HG03175 (cell line): ENCODE measurements at regions not wholly inside any gene's neighbourhood (a gene's known extent, or its start where the extent isn't known, plus 50 kb on each side); places are given as distances from the start of the nearest gene placed in this dataset.

Experiments used
- ATAC-seq: cut with Tn5 transposase; IDR thresholded peaks from one replicate; pipeline ENCODE4 v1.9.1; 2021; ENCODE audit warnings: mild to moderate bottlenecking, moderate library complexity; ENCODE audit not compliant: unreplicated experiment

DNA sequence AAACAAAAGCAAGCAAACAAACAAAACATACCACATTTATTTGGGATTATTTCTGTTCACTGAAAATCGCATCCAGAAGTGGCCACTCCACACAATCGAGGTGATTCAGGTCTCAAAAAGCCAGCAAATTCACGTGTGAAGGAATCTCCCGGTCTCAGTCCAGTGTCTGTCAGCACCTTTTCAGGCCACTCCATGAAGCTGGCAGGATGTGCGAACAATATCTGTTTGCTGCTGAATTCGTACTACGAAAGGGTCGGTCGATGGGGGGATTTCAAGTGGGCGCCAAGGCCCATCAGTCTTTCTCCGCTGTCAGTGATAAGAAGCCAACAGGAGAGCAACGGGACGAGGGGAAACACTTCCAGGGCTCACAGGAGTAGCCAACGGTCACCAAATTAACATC lies 505.1 kb downstream of the IRX1 start:
- ATAC-seq, result no peak

DNA sequence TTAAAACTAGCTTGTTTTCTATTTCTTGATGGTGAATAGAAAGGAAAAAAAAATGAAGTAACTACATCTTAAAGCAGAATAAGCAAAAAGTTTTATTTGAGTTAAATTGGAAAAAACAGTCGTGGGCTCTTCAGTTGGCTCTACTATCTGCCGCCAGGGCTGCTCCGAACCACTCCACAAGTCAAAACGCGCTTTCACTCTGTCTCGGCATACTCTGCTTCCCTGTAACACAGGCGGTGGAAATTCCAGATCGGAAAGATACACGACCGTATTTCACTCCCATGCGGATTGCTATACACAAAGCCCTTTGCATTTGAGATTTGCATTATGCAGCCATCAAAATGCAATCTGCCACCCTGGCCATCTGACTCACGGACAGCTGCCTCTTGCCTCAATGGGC lies 505.6 kb downstream of the IRX1 start:
- ATAC-seq, result no peak

DNA sequence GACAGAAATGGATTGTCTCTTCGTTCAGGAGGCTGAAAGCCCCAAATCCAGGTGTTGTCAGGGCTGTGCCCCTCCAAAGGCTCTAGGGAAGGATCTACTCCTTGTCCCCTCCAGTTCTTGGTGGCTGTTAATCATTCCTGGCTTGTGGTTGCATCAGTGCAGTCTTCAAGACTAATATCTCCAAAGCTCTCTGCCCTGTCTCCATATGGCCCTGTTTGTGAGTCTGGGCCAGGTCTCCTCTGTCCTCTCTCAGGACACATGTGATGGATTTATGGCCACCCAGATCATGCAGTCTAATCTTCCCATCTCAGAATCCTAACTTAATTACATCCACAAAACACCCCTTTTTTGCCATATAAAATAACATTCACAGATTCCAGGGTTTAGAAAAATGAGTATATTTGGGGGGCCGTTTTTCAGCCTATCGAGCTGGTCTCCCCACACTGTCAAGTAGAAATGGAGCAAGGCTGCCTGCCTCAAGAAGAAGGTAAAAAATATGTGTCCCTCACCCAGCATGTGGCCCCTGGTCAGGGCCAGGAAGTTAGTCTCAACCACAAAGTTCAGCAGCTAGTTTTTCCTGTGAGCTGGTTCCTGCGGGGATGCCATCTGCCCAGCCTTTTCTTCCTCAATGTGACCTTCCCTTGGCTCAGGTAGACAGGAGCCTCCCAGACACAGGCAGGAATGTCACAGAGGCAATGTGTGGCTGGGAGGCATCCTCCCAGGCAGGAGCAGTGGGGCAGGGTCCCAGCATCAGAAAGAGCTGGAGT lies 509.4 kb downstream of the IRX1 start:
- ATAC-seq, result no peak

DNA sequence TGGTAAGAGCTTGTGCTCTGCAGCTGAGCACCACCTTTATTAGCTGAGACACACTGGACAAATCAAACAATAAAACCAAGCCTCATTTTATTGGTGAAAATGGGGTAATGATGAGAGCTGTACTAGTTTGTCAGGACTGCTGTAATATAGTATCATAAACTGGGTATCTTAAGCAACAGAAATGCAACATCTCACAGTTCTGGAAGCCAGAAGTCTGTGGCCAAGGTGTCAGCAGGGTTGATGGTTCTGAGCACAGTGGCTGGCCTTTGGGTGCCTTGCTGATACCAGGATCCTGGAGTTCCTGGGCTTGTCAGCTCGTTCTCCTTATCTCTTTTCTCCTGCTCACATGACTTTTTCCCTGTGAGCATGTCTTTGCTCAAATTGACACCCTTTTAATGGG lies 513.1 kb downstream of the IRX1 start:
- no peak for ATAC-seq

DNA sequence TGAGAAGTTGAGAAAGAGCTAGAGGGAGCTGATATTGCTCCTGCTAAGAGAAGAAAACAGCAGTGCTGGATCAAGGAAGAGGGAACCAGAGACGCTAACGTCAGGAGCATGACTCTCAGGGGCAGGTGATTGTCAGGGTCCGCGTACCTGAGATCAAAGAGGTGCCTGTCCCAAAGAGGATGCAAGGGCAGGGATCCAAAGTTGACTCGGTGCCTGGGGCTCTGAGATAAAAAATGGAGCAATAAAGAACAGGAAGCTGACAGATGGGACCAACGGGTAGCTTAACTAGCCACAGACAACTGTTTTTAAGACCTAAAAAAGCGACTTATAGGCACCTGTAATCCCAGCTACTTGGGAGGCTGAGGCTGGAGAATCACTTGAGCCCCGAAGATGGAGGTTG lies 517.8 kb downstream of the IRX1 start:
- ATAC-seq, result no peak

DNA sequence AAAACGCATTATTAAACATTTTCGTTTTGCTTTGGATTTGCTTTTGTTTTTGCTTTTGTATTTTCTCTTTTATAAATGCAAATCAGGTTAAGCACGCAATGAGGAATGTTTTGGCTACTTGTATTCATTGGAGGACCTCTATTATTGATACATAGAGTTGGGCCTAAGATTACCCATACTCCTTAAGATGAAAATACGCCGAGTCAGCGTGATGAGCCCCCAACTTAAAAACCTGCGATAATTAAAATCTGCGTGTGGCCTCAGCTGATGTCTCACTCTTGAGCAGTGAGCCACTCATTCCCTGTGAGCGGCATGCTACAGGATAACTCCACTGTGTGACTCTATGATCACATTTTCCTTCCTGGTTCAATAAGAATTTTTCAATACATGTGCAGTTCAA lies 518.3 kb downstream of the IRX1 start:
- no peak for ATAC-seq

DNA sequence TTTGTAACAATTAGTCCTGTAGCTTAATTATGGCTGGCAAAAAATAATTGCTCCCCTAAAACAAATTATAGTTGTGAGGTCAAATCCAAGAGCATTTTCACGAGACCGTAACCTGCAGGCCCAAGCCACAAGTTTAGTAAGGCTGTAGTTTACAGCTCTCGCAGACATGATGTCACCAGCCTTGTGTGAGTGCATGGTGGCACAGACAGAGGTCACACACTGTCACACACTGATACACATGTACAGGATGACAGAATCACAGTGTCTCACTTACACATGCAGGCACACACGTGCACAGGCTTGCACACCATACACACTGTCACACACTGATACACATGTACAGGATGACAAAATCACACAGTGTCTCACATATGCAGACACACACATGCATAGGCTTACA lies 518.8 kb downstream of the IRX1 start:
- ATAC-seq, result no peak

DNA sequence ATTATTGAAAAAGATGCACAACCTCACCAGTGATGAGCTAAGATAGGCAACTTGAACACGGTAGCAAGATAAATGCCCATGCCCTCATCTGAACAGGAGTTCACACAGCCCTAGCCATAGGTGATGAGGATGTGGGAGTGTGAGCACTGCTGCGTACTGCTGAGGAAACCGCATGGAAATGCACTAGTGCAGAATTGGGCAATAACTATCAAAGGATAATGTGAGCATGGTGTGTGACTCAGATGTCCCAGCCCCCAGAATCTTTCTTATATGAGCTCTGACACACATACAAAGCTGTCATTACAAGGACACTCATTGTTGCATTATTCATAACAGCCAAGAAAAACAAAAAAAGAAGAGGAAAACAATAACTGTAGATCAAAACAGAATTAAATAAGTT lies 521.2 kb downstream of the IRX1 start:
- ATAC-seq, result no peak

DNA sequence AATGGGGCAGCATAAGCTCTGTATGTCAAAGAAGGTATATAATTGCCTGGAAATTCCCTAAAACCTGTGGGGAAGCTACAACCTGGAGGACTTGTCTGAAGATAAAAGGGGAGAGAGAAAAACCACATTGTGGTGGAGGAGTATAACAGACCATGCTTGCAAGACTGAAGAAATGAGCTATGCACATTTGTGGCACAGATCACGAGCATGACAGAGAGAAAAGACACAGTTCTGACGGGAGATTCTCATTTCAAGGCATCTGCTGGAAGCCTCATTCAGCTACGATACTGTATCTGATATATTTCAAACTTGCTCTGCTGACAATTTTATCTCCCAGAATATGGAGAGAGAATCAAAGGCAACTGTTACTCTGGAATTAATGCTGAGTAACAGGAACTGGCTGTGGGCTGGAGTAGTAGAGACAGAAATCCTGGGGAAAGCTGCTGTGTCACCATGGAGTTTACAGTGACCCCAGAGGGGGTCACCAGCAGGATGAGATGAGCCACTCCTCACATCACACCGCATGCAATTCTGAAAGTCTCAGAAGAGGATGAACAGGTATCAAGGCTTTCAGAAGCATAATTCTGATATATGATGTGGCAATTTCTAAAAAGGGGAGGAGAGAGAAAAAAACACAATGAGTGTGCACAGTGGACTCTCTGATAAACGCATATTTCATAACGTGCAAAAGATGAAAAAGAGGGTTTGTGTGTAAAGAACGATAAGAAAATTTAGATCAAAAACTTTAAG lies 528.8 kb downstream of the IRX1 start:
- ATAC-seq, result no peak

DNA sequence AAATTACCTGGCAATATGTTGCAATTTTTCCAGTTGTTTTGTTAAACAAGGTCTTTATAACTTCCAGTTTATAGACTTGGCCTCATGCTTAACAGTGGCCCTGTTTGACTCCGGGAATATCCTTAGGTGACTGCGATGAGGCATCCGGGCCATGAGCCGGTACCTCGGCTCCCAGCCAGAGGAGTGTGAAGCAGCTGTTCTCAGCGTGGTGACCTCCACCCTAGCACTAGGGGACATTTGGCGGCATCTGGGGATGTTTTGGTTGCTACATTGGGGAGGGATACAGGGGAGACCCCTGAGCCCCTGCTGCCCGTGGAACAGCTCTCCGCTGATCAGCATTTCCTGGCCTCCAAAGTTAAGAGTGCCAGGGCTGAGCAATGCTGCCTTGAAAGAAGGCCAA lies 533.4 kb downstream of the IRX1 start:
- ATAC-seq, result no peak

DNA sequence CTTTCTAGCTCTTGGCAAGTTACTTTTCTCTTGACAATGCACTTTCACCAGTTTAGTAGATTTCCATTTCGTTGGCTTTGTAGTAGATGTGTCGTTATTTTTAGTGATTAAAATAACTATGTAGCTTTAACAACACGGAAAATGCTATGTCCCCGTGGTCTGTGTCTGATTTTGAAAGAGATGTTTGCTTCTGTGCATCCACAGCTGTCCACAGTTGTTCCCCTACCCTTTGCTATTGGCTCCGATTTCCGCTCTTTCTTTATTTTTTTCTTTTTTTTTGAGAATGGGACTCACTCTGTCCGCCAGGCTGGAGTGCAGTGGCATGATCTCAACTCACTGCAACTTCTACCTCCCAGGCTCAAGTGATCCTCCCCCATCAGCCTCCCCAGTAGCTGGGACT lies 533.9 kb downstream of the IRX1 start:
- ATAC-seq, result no peak

DNA sequence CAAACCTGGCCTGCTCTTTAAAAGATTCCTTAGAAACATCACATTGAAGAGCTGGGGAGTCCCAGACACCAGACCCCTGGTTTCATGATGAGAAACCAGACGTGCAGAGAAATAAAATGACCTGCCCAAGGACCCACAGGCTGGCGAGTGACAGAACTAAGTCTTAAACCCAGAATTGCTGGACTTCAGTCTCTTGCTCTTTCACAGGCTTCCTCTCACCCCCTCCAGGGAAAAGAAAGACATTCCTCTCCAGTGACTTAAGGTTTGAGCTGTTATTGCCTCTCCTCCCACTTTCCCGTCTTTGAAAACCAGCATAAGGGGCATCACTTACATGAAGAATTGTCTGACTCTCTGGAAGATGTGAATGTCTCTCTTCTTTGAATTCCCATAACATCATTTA lies 535.2 kb downstream of the IRX1 start:
- ATAC-seq, result no peak

DNA sequence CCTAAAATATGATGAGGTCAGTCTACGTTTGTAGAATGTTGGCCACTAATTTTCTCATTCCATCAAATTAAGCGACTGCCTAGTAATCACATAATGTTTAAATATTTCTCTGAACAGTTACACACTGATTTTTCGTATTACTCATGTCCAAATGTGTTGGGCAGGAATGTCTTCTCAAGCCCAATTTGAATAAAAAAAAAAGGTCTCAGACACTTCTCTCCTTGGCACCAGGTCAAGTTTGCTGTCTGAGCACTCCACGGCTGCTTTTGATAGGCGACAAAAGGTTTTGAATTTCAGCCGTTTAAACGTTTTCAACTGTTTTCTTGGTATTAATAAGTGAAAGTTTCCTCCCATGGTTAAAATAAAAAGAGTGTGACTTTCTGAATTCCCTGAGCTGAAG lies 542.1 kb downstream of the IRX1 start:
- no peak for ATAC-seq

DNA sequence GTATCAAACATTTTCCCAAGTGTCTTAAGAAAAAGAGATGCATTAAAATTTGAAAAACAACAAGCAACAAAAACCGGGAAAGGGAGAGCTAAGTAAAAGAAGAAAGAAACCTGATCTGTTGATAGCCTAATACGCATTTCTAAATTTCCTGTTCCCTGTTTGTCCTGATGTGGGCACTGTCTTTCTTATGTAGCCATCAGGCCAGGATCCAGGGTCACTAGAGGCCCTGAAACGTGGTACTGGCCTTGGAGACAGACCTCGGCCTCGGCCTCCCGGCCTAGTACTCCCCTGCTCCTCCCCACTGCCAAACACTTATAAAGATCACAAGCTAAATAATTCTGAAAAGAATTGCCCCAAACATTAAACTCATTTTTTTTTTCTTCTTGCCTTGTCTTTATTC lies 547.2 kb downstream of the IRX1 start:
- ATAC-seq, result no peak

DNA sequence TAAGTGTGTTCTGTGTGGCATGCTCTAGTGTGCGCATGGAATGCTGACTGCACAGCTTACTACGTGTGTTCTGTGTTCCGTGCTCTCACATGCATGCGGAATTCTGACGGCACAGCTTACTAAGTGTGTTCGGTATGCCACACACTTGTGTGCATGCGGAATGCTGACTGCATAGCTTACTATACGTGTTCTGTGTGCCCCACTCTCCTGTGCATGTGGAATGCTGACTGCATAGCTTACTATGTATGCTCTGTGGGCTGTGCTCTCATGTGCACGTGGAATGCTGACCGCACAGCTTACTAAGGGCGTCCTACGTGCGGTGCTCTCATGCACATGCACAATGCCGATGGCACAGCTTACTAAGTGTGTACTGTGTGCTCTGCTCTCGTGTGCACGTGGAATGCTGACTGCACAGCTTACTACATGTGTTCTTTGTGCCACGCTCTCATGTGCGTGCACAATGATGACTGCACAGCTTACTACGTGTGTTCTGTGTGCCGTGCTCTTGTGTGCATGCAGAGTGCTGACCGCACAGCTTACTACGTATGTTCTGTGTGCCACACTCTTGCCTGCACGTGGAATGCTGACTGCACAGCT lies 548.9 kb downstream of the IRX1 start:
- ATAC-seq, result no peak

DNA sequence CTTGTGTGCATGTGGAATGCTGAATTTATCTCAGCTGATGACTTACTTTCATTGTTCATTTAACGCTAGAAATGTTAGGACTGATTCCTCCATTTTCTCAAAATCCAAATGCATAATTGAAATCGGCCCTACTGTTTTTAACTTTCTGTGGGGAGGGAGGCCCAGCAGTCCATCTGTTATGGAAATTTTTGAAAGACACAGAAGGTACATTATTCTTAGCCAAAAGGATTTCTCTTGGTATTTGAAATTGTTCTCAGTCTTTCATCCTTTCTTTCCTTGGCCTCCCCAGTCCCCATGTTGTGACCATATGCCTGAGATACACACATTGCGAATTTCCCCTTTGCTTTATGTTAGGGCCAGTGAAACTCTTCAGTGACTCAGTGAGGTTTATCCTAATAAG lies 549.9 kb downstream of the IRX1 start:
- ATAC-seq, result no peak

DNA sequence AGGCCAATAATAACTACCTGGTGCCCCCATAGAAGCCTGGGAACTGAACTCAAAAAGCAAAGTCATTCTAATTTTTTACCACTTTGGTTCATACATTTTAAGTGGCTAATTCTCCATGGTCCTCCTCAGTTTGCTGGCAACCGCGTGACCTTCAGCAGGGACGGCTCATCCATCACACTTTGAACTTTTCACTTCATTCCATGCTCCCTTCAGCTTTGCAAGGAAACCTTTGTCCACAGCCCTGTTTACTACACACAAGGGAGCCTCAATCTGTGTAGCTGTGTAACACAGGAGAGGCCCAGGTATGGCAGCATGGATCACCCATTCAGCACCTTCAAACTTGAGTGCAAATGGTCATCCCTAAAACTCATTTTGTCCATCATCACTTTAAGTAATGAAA lies 552.4 kb downstream of the IRX1 start:
- no peak for ATAC-seq

DNA sequence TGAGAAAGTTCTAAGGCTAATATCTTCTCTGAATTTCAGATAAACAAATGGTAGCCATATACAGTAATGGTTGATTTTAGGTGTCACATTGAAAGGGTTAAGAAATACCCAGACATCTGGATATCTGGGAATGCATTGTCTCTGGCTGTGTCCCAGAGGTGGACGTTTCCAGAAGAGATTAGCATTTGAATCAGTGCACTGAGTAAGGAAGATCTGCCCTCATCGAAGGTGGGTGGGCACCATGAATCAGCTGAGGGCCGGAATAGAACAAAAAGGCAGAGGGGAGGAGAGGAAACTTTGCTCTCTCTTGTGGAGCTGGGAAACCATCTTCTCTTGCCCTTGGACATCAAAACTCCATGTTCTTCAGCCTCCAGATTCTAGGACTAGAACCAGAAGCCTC lies 554.4 kb downstream of the IRX1 start:
- ATAC-seq, result no peak

DNA sequence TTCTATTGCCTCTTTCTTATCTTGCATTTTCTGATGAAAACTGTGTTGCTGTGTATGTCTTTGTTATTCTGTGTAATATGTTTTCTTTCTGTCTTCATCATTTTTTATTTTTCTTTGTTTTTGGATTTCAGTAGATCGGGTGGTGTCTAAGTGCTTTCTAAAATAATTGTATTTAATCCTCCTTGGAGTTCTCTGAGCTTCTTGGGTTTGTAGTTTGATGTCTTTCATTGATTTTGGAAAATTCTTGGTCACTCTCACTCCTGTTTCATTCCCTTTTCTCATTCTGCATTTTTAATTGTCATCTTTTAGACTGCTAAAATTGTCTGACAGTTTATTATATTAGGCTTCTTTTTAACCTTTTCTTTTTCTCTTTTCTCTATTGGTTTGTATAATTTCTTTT lies 560.5 kb downstream of the IRX1 start:
- no peak for ATAC-seq

DNA sequence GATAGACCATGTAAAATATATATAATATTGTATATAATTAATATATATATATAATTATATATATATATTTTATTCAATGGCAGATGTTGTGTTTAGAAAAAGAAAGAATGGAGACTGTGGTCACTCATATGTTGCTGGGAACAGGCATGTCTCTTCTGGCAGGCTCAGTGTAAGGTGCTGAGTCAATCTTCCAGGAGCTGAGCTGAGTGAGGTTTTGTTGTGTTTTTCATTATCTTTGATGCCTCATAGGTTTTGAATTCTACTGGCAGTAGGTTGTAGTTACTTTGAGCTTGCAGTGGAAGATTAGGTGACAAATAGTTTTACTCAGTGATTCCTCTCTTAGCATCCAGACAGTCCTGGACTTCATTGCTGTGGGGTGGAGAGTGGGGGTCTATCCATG lies 561.3 kb downstream of the IRX1 start:
- no peak for ATAC-seq

DNA sequence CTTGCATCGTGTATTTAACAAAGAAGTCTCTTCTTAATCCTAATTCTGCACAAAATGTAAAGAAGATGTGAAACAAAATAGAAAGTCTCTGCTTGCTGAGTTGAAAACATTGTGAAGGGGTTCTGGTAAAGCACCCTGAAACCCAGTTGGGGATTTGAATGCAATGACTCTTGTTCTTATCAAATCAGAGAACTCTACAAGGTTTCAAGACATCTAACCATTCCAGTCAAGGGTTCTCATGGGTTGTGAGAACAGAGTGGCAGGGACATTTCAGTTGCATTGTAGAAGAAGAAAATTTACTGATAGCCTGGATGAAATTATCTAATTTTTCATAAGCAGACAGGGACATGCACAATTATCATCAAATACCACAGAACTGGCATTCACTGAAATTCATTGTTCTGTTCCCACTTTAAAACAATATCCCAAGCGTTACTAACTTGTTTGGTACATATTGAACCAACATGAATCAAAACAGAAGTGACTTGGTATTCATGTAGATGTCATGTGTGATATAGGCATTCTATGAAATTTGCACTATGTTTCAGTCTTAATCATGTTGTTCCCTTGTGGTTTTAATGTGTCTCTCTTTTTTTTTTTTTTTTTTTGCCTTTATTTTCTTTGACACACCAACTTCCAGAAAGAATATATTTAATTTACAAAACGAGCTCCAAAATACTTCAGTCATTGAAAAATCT lies 563.3 kb downstream of the IRX1 start:
- no peak for ATAC-seq

DNA sequence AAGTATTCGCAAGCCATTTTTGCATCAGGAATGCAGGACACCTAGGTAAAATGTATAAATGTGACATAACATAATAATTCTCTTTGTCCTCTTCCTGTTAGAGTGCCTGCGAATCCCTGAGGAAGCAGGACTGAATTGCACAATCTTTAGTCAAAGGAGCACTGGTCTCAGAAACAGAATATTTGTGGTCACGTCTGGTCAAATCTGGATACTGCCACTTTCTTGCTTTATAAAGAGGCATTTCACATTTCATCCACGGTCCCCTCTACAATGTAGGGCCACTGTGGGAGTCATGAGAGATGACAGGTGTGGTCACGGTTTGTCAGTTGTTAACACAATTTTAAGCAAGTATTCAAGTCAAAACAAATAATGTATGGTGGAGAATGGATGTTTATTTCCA lies 564.0 kb downstream of the IRX1 start:
- ATAC-seq, result no peak
